NCI-H2081 (cell line): ENCODE measurements at regions not wholly inside any gene's neighbourhood (a gene's known extent, or its start where the extent isn't known, plus 50 kb on each side); places are given as distances from the start of the nearest gene placed in this dataset.

Source experiments
- DNase-seq, 2 experiments: peaks; one replicate each; lab custom pipeline; 2025; lab: John Stamatoyannopoulos, UW

GRCh38 chr7:135731-136645, 56.4 kb upstream of the FAM20C start:
- no peak for DNase-seq

- no peak for DNase-seq
Observed at GRCh38 chr7:137094-137891, 55.1 kb upstream of the FAM20C start.

DNA sequence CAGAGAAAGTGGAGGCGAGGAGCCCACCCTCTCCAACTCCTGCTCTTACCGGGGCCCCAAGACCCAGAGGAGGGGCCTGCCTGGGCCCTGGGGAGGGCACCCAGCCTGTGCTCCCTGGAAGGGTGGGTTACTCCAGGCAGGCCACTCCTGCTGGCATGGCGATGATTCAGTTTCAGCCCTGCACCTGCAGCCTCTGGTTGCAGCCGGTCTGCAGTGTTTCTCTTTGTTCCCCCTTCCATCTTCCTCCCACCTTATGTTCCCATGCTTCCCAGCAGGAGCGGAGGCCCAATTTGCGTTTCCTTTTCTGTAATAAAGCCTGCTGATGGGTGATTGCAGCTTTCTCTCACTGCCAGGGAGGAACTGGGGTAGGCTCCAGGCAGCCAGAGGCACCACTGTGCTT, 53.2 kb upstream of the FAM20C start:
- no peak for DNase-seq

DNA sequence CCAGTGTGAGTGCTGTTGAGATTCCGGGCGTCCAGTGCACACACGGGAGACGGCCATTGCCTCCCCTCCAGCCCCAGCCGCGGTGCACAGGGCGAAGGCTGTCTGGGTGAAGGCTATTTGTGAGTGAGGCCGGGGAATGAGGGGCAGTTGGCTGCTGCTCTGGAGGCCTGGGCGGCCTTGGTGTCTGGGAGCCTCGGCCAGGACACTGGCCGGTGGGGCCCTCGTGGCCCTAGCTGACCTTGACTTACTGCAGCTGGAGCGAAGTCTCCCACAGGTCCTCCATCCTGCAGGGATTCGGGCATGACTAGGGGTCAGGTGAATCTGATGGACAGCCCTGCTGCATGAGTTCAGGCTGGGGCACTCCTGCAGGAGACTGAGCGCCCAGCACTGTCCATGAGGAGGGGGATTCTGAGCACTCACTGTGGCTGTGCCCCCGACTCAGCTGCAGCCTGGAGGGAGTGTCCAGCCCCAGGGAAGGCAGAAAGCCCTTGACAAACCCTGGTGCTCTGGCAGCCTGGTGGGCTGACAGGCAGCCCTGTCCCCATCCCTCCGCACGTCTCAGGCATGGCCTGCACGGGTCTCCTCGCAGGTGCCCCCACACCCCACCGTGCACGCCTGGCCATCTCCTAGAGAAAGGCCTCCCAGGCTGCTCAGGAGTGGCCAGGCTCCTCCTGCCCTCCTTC, 52.7 kb upstream of the FAM20C start:
- no peak for DNase-seq

GRCh38 chr7:140996-141395, 51.4 kb upstream of the FAM20C start:
- no peak for DNase-seq

DNA sequence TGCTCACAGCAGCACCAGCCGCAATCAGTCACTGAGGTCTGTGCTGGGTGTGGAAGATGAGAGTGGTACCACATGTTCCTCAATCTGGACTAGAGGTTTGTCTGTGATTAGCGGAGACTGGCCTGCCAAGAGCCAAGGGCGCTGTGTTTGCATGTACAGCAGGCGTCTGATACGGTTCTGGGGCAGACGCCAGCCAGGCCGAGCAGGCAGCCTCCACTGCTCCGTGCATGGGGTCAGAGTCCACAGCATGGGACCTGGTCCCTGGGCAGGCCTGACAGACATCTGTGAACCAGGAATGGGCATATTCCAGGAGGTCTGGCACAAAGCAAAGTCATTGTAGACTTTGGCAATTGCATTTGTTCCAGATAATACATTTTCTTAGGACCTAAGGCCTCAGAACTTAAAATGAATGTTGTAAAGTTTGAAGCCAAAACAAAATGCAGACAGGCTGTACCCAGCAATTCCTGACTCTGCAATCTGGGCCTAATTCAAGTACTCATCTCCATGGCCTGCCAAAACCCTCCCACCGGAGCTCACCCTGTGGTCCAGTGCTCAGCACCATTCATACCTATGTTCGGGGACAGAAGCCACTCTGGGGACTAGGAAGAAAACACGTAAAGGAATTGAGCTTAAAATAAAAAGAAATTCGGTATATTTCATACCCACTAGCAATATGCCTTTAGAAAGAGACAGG, 50.0 kb upstream of the FAM20C start:
- DNase-seq: no peak
